HS-27A (cell line): ENCODE measurements at regions not wholly inside any gene's neighbourhood (a gene's known extent, or its start where the extent isn't known, plus 50 kb on each side); places are given as distances from the start of the nearest gene placed in this dataset.
A peak's percentile ranks its signal among the peaks of the same experiment; 100 is the strongest.

ENCODE experiments used
- DNase-seq: peaks from one replicate; pipeline ENCODE4 v3.0.0-alpha.2; 2012; ENCODE audit warnings: low read depth, missing footprints

DNA sequence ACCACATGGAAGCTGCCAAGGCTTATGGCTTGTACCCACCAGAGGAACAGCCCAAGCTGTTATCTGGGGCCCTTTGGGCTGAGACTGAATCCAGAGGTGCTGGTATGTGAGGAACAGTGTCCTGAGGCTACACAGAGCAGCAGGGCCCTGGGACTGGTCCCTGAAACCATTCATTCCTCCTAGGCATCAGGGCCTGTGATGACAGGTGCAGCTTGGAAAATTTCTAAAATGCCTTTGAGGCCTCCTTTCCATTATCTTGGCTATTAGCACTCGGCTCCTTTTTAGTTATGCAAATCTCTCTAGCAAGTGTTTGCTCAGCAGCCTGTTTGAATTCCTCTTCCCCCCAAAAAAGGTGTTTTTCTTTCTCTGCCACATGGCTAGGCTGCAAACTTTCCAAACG lies 1151.7 kb upstream of the LRRN3 start:
- no peak for DNase-seq

GRCh38 chr7:109945820-109946518 lies 1145.0 kb upstream of the LRRN3 start:
- DNase-seq = no peak

DNA sequence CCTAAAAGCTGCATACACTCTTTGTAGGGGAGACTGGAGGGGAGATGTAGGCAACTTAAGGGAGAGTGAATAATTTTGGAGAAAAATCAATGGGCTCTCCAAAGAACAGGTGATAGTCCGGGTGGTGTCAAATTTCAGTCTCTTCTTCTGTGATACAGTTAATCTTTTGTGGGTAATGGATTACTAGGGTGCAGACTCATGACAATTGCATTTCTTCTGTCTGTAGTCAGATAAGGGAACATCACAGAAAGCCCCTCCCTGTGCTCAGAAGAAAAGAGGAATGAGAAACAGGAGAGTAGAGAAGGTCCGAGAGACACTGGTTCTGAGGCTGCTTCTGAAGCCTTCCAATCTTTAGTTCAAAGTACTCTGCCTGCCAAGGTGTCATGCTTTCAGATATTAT lies 1140.7 kb upstream of the LRRN3 start:
- no peak for DNase-seq

DNA sequence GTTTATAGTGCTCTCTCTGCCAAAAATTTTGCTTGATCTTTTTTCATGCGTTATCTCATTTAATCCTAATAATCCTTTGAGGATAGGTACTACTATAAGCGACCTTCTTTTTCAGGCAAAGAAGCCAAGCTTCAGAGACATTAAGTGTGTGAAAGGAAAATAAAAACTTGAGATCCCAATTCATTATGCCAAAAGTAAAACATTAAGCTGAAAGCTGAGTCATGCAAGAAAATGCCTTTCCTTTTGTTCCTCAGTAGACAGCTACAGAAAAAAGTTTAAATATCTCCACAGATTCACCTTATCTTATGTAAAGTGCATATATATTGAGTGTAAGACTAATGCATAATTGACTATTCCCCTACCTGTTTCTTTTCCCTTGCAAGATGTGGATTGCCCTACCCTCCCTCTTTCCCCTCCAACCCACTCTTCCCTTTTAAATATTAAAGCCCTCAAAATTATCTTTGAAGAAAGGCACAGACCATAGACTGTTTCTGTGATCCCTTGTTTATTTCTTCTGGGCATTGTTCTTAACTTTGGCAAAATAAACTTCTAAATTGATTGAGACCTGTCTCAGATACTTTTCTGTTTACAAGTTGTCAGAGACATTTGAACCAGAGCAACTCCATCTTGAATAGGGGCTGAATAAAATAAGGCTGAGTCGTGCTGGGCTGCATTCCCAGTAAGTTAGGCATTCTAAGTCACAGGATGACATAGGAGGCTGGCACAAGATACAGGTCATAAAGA lies 1139.9 kb upstream of the LRRN3 start:
- DNase-seq = no peak

DNA sequence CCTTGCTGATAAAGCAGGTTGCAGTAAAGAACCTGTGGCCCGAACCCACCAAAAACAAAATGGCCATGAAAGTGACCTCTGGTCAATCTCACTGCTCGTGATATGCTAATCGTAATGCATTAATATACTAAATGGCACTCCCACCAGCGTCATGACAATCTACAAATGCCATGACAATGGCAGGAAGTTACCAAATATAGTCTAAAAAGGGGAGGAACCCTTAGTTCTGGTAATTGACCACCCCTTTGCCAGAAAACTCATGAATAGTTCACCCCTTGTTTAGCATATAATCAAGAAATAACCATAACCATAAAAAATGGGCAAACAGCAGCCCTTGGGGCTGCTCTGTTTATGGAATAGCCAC lies 1139.4 kb upstream of the LRRN3 start:
- DNase-seq = no peak

DNA sequence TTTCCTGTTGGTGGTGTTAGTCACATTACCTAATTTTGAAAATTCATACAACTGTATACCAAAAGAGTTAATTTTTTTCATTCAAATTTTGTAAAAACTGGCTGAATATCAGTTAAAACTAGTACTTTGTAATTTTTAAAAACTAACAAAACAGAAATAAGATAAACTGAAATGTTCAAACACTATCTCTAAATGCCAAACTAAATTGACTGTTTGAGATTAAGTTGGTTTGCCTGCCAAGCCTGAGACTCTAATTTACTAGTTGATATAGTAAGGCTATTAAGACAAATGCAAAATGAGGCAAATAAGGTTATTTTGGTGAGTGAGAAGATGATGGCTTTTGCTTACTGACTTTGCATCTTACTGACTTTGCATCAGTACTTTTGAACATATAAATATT lies 1134.9 kb upstream of the LRRN3 start:
- DNase-seq = no peak

- DNase-seq = no peak
Measured at GRCh38 chr7:109956916-109957315, 1134.0 kb upstream of the LRRN3 start.

- DNase-seq = no peak
Measured at GRCh38 chr7:109963741-109964140, 1127.2 kb upstream of the LRRN3 start.

- DNase-seq = no peak
Measured at GRCh38 chr7:109964780-109965179, 1126.1 kb upstream of the LRRN3 start.

GRCh38 chr7:109967406-109967805 lies 1123.5 kb upstream of the LRRN3 start:
- DNase-seq = no peak

- DNase-seq = no peak
Measured at GRCh38 chr7:109983618-109984017, 1107.3 kb upstream of the LRRN3 start.

GRCh38 chr7:109984729-109985128 lies 1106.2 kb upstream of the LRRN3 start:
- DNase-seq = no peak

- no peak for DNase-seq
Measured at GRCh38 chr7:109986701-109987100, 1104.2 kb upstream of the LRRN3 start.

- no peak for DNase-seq
Measured at GRCh38 chr7:109996411-109996810, 1094.5 kb upstream of the LRRN3 start.

- no peak for DNase-seq
Measured at GRCh38 chr7:109996927-109997326, 1094.0 kb upstream of the LRRN3 start.

- no peak for DNase-seq
Measured at GRCh38 chr7:109997837-109998236, 1093.1 kb upstream of the LRRN3 start.

- no peak for DNase-seq
Measured at GRCh38 chr7:110001254-110001938, 1089.5 kb upstream of the LRRN3 start.

- DNase-seq = no peak
Measured at GRCh38 chr7:110003827-110004226, 1087.1 kb upstream of the LRRN3 start.

- no peak for DNase-seq
Measured at GRCh38 chr7:110007320-110008063, 1083.4 kb upstream of the LRRN3 start.

DNA sequence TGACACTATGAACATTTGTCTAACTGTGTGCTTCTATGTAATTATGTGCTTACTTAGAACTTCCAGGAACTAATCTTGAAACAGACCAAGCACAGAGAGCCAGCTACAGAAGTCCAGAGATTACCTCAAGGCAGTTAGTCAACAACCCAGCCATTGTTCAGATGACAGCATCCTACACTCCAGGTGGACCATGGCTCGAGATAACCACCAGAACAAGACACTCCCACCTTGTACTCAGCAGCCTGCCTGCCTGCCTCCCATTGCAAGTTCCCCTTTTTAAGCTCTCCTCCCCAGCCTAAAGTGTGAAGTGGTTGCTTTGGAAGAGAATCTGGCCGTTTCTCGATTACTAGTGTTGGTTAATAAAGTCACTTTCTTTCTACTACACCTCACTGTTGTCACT lies 1080.6 kb upstream of the LRRN3 start:
- DNase-seq = no peak

GRCh38 chr7:110017405-110017804 lies 1073.5 kb upstream of the LRRN3 start:
- DNase-seq = no peak

DNA sequence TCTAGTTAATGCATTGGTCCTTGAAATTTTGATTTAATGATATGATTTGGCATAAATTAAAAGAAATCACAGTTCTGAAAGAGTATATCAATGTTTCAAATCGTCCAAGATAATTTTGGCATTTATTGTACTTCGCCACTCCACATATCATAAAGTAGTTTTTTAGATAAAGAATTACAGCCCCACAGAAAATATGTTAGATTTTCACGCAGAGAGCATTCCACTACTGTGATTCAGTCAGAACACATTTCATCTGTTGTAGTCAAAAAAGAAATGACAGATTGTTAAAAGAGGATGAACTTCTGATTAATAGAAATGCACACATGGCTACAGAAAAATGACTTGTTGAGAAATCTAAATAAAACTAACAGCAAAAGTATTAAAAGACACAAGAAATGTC lies 1063.5 kb upstream of the LRRN3 start:
- no peak for DNase-seq

DNA sequence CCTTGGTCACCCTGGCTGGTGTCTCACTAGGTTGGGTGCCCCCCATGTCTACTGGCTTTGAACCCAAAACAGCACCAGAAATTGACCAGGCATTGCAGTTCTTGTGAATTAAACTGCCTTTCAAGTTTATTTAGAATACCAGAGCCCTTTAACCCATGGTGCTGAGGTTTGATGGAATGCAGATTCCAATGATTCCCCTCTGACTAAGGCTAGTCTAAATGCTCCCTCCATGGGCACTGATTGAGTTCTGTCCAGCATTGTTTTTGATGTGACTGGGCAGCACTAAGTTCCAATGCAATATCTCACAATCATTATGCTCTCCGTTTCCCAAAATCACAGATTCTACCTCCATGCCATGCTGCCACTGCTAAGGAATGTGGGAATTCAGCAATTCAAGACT lies 1047.4 kb upstream of the LRRN3 start:
- DNase-seq = peak; percentile 4
